A673 (cell line): ENCODE measurements at regions not wholly inside any gene's neighbourhood (a gene's known extent, or its start where the extent isn't known, plus 50 kb on each side); places are given as distances from the start of the nearest gene placed in this dataset.

Source experiments
- CTCF ChIP-seq: fragments of 300-800, 200-600 bp; sonication (generic); conservative IDR thresholded peaks from 2 replicates; pipeline ENCODE4 v1.5.1; 2017; ENCODE audit warnings: low read depth, mild to moderate bottlenecking, antibody characterized with exemption, low read length, moderate library complexity, mixed read lengths
- EZH2 ChIP-seq: fragments of 200-600 bp; sonication (generic); IDR thresholded peaks from 2 replicates; pipeline ENCODE4 v1.6.1; 2017; ENCODE audit warnings: borderline replicate concordance, low read depth, mild to moderate bottlenecking, mixed read lengths, antibody characterized with exemption, low read length; ENCODE audit not compliant: poor library complexity, severe bottlenecking

- no peak for TF ChIP-seq CTCF
- no peak for TF ChIP-seq EZH2
These were observed 53.6 kb upstream of the TMCO5A start for GRCh38 chr15:37880835-37881153.
